ENCODE measurements at regions not wholly inside any gene's neighbourhood (a gene's known extent, or its start where the extent isn't known, plus 50 kb on each side); places are given as distances from the start of the nearest gene placed in this dataset.

- TF ChIP-seq POLR2A (IDR thresholded peaks at IDR 0.05): no peak
- TF ChIP-seq CTCF (IDR thresholded peaks at IDR 0.05): no peak
- TF ChIP-seq POLR2AphosphoS5 (IDR thresholded peaks at IDR 0.05): no peak
Observed at GRCh38 chr7:68245688-68246087, 1249.1 kb downstream of the TYW1 start.
